ENCODE measurements at regions not wholly inside any gene's neighbourhood (a gene's known extent, or its start where the extent isn't known, plus 50 kb on each side); places are given as distances from the start of the nearest gene placed in this dataset.
A peak's percentile ranks its signal among the peaks of the same experiment; 100 is the strongest.
"Not testable (repeated sequence)": the region's sequence is repeated elsewhere in the genome, so short reads cannot be mapped to it uniquely, and the experiment has no call there.

DNA sequence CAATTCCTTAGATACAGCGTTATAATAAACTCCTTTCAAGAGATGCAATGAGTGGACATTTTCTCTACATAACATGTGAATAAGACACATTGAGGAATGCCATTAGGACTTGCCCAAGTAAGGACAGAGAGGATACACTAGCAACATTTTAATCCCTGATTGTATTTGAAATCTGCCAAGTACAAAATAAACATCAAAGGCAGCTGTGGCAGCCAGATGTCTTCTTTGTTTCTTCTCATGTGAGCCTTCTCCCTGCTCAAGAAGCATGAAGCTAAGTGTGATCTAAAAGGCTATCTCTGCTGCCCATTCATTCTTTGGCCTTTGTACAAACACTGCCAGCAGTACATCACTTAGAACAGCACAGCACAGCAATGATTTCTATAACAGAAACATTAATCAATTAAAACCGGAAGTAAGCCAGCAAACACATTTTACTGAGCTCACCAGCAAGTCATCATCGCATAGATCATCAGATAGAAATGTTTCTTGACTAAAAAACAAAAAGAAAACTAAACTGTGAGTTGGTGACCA lies 364.0 kb downstream of the CNTN6 start:
- DNase-seq (ENCODE audit: low spot score), result no peak

DNA sequence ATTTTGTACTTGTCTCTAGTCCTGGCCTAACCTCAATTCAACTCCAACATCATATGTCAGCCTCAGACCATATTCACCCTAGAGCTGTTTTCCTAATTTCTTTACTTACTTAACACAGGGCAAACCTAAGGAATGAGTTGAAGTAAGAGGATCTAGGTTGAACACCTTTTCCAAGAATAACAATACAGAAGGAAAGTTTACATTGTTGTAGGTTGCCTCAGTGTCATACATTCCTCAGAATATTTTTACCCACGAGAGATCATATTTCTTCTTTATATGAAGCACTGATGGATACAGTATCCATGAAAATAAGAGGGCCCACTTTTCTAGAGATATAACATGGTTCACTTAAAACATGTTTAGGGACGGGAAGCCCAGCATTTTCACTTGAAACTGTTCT lies 369.5 kb downstream of the CNTN6 start:
- no peak for DNase-seq (ENCODE audit: low spot score)

DNA sequence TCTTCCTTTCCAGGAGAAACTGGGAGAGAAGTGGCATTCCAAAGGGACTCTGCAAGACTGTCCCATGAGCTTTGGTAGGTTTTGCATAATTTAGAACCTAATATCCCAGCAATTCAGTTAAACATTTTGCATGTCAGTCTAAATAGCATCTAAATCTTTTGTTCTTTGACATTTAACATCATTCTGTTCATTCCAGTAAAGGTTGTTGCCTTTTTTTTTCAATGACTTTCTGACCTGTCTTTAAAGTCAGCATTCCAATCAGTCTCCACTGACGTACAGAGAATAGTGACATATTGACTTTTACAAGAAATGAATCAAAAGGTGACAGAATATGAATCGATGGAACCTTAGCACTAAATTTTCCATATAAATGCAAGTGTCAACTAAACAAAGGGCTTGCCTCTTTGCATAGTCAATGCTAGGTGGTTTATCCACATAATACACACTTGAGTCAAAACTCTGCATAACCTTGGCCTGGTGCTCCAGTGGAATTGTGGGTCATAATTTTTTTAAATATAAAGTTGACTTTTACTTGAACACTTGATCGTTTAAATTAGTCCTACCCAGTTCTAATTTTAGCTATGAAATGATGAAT lies 370.1 kb downstream of the CNTN6 start:
- no peak for DNase-seq (ENCODE audit: low spot score)

DNA sequence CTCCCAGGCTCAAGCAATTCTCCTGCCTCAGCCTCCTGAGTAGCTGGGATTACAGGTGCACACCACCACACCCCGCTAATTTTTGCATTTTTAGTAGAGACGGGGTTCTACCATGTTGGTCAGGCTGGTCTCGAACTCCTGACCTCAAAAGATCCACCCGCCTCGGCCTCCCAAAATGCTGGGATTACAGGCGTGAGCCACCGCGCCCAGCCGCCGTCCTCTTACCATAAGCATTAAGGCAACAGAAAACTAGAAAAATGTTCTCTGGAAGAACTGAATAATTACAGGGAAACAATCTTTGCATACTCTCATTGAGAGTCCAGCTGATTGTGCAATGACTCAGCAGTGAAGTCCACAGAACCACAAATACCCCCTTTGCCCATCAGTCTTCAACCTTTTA lies 372.3 kb downstream of the CNTN6 start:
- not testable (repeated sequence) for DNase-seq (ENCODE audit: low spot score)

DNA sequence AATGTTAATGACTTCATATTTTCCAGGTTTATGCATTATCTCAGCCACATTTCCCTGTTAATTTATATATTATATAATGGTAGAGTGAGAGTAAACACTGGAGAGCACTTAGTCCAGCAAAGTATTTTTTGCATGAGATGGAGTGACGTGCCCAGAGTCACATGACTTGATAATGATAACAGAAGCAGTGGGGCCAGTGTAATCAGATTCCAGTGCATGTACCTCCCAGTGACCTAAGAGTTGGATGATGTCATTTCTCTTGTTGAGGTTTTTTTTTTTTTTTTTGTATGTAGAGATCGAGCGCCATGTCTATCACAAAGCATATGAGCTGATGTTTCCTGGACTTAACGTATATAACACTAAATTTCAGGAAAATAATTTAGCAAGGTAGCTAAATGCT lies 375.3 kb downstream of the CNTN6 start:
- DNase-seq (ENCODE audit: low spot score), result no peak

DNA sequence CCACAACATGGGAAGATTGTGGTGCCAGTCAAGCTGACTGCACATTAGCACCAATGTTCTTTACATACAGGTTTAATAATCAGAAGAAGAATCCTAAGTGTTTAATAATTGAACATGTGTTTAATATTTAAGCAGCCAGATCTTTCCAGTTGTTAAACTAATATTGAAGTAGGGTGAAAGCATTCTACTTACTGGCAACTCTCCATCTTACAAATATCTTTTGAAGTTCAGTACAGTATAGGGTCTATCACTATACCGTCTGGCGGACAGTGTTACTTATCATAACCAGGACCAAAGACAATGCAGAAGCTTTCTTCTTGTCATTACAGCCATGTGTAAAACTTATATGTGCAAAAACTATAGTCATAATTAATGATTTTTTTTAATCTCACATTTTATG lies 376.4 kb downstream of the CNTN6 start:
- no peak for DNase-seq (ENCODE audit: low spot score)

DNA sequence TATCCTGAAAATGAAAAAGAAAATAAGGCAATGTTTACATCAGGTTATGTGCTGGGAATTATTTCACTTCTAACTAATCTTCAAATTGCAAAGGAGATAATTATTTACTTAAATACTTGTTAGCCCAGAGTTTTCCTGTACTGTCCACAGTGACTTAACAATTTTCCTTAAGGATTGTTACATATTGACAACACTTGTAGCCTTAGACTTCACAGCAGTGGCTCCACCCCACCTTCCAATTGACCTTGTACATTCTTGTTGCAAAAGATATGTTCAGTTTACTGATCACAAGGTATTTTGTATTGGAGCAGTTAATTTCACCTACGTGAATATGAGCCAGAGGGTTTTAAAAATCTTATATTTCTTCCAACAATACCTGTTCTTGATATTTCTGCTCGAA lies 376.9 kb downstream of the CNTN6 start:
- DNase-seq (ENCODE audit: low spot score), result no peak

DNA sequence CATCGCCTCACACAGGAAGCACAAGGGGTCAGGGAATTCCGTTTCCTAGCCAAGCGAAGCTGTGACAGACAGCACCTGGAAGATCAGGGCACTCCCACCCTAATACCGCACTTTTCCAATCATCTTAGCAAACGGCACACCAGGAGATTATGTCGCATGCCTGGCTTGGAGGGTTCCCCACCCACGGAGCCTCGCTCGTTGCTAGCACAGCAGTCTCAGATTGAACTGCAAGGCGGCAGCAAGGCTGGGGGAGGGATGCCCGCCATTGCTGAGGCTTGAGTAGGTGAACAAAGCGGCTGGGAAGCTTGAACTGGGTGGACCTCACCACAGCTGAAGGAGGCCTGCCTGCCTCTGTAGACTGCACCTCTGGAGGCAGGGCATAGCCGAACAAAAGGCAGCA lies 384.8 kb downstream of the CNTN6 start:
- DNase-seq (ENCODE audit: low spot score), result no peak

DNA sequence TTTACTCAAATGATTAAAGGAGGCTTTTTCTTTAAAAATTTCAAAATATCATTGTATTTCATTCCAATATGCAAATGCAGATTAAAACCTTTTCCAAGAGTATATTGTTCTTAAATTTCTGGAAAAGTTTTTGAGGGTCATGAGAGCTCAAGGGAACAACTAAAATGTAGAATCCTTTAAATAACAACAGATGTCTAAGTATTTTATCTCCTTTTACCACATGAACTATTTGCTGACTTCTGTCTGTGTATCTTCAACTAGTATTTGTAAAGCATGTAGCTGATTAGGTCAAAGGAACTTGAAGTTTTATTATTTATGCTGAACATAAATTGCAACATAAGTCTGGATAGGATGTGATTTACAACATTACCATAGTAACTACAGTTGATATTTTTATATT lies 402.6 kb downstream of the CNTN6 start:
- DNase-seq (ENCODE audit: low spot score), result no peak

DNA sequence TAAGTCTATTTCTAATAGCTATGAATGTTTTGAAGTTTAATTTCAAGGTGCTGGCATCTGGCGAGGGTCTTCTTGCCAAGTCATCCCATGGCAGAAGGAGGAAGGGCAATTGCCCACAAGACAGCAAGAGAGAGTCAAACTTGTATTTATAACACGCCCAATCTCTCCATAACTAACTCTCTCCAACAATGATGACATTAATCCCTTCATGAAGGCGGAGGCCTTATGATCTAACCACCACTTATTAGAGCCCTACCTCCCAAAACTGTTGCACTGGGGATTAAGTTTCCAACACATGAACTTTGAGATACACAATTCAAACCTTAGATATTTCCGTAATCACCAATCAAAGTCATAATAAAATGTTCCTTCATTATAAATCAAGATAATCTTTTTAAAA lies 406.9 kb downstream of the CNTN6 start:
- no peak for DNase-seq (ENCODE audit: low spot score)

DNA sequence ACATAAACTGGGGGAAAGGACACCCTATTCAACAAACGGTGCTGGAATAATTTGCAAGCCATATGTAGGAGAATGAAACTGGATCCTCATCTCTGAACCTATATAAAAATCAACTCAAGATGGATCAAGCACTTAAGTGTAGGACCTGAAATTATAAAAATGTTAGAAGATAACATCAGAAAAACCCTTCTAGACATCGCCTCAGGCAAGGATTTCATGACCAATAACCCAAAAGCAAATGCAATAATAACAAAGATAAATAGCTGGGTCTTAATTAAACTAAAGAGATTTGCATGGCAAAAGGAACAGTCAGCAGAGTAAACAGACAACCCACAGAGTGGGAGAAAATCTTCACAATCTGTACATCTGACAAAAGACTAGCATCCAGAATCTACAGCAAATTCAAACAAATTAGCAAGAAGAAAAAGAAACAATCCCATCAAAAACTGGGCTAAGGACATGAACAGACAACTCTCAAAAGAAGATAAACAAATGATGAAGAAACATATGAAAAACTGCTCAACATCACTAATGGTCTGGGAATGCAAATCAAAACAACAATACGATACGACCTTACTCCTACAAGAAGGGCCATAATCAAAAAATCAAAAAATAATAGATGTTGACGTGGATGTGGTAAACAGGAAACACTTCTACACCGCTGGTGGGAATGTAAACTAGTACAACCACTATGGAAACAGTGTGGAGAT lies 408.7 kb downstream of the CNTN6 start:
- DNase-seq (ENCODE audit: low spot score), result no peak

DNA sequence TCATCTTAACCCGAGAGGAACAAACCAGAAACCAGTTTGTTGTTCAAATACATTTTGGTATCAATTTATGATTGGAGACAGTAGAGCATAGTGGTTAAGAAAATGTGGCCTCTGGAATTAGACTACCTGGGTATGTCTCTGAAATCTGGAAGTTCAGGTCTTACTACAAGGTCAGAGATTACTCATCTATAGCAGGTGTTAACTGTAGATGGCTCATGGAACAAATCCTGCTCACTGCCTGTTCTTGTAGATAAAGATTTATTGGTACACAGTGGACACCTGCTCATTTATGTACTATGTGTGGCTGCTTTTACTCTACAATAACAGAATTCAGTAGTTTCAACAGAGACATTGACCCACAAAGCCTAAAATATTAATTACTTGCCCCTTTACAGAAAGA lies 413.3 kb downstream of the CNTN6 start:
- no peak for DNase-seq (ENCODE audit: low spot score)

DNA sequence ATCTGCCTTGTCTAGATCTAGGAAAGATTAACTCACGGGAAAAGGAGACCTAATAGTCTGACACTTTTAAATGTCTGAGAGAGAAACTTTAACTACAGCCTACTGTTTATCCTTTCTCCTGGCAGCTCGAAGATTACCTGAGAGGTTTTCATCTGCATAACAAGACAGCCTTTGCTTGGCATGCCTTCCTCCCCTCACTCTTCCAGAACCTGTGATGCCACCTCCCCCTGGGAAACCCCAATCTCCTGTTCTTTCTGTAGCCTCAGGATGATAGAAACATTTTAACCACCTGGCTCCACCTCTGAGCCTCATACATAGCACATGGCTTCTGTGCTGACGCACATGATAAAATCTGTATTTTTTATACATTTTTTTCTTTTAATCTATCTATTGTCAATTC lies 420.8 kb downstream of the CNTN6 start:
- no peak for DNase-seq (ENCODE audit: low spot score)

DNA sequence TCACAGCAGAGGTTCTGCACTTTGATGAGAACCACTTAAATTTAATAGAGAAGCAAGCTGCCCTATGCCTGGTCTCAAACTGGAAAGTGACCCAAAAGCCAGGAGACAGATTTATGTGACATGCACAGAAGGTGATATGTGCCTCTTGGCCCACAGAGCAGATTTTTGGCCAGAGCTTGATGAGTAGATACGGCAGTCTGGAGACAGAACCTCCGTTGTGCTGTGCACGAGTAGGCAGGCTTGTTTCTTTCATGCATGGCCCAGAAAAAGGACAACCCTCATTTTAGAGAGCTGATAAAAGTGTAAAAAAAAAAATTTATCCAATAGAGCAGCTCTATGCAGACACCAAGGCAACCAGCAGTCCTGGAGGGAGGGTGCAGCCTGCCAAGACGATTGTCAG lies 423.1 kb downstream of the CNTN6 start:
- DNase-seq (ENCODE audit: low spot score), result no peak

DNA sequence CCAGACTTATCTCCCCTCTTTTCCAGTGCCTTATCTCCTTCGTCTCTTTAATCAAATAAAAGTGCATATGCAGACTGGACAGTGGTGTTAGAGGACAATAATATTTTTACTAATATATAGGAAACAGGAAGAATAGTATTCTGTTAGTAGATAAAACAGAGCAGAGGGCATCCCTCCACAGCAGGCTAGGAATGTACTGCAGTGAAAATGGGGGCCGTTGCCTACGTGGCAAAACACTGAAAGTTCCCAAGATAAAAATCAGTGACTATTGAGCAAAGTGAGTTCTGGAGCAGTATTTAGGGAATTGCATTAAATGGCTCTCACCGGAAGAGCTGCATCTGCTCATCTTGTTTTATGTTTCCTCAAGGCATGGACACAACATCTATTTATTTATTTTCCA lies 435.0 kb downstream of the CNTN6 start:
- DNase-seq (ENCODE audit: low spot score), result no peak

DNA sequence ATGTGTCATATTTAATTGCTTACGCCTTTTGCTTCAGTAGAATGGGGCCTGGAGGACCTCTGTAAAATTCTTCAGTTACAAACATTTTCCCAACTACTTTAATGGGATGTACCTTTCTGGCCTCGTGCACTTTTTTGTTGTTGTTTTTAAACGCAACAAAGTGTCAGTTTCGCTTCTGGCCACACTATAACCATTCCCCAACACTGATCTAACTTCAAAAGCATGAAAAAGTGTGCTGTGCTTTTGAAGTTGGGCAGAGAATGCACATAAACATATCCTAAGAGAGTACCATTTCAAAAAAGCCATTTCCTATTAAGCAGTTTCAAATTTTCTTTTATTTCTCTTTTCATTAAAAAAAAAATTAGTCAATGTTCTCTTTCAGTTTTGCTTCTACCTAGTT lies 435.8 kb downstream of the CNTN6 start:
- DNase-seq (ENCODE audit: low spot score), result no peak

DNA sequence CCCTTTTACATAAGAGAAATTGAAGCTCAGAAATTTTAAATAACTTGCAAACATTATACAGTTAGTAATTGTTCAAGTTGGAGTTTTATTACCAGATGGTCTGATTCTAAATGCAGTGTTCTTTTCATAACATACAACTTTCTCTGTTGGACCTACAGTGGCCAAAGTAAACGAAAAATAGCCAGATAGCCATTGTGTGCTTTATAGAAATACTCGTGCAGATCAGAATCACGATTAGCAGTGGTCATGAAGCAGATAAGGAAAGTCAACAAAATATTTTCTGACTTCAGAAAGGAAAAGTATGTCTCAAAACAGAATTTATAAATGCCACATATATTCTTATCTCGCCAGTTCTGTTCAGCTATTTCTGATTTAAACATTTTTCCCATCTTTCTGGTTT lies 436.9 kb downstream of the CNTN6 start:
- DNase-seq (ENCODE audit: low spot score), result no peak

DNA sequence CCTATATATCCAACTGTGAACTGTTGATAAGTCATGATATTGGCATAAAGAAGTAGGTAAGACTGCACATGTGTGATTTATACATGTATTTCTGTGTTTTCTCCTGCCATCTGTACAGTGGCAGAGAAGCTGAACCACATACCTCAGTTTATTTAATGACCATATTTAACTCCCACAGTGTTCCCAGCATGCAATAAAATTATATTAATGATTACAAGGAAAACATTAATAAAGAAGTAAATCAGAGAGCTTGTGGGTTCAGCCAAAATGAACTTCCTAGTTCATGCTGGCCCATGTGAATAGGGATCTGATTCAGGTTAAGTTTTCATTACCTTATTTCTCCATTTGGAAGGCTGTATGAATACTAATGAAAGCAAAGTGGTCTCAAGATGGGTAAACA lies 439.2 kb downstream of the CNTN6 start:
- no peak for DNase-seq (ENCODE audit: low spot score)

DNA sequence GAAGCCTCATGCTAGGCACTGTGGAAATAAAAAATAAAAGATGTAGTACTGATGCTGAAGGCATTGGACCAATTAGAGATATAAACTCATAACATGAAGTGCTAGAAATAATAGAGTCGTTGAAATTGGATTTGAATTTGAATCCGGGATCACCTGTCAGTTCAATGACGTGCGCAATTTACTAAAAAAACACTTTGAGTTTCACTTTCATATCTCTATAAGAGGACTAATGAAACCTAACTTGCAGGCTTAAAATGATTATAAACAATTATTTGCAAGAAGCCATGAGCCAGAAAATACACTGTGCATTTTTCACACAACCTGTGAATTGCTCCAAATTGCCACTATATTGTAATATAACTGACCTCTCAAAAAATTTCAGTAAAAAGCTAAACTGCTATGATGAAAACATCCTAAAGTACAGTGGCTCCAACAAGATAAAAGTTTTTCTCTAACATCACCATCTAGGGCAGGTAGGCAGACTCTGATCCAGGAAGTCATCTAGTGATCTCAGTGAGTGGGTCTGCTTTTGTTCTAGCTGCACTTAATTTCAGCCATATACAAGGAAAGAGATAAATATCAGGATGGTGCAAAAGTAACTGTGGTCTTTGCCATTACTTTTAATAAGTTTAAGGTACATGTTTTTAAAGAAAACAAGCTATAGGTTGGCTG lies 440.2 kb downstream of the CNTN6 start:
- DNase-seq (ENCODE audit: low spot score), result peak; percentile 3

DNA sequence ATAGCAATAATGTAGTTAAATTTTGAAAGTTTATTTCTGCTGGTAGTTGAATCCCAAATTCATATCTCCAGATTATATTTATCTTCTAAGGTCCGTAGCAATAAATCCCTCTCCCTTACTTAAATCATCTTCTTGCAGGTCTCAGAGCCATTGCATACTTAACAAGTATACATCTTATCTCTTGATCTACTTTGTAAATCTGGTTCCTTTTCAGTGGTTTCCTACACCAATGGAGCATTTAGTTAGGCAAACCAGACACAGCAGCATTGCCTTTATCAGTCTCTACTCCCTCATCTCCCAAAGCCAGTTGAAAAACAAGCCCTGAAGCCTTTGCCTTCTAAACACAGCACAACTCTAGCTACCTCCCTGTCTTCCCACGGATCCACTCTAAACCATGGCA lies 440.9 kb downstream of the CNTN6 start:
- DNase-seq (ENCODE audit: low spot score), result no peak

DNA sequence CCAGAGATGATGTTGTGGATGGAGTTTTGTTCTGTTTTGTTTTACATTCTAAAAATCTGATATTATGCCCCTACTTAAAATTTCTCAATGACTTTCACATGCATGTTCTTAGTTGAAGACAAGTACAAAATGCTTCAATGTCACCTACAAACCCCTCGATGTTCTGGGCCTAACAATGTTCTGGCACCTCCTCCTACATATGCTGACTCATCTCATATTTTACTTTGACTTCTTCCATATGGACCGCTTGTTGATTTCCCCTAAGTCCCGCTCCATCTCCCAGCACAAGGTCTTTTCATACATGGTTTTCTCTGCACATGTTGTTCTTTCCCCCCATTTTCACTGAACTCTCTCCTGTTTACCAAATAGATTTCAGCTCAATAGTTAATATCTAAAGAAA lies 441.4 kb downstream of the CNTN6 start:
- no peak for DNase-seq (ENCODE audit: low spot score)

DNA sequence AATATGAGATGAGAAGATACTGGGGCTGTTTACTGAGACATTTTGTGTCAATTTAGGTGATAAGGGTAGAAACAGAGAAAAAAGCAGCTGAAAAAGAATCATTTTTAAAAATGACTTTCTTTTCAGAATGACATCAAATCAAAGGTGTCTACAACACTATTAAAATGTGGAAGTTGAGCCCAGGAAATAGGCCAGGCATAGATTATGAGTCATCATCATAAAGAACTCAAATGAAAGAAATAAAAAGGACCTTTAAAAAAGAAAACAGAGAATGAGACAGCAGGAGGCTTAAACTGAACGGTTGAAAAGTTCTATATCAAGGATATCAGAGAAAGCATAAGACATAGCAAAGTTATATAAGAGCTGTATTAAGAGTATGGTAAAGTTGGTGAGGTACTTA lies 442.5 kb downstream of the CNTN6 start:
- no peak for DNase-seq (ENCODE audit: low spot score)

DNA sequence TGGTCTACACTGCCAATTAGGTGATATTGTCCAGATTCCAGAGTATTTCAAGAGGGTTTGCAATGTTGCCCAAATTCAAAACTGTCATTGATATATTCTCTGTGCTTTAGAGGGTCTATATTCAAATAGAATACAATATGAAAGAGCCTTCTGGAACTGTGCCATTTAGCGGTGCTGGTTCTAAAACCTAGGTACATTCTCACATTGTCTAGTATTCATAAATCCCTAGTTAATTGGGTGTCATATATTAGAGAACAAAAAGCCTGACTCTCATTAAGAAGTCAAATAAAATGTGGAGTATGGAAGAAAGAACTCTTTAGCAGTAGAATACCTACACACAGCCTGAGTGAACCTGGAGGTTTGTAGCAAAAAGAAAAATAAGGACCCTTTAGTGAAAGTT lies 447.9 kb downstream of the CNTN6 start:
- DNase-seq (ENCODE audit: low spot score), result no peak

DNA sequence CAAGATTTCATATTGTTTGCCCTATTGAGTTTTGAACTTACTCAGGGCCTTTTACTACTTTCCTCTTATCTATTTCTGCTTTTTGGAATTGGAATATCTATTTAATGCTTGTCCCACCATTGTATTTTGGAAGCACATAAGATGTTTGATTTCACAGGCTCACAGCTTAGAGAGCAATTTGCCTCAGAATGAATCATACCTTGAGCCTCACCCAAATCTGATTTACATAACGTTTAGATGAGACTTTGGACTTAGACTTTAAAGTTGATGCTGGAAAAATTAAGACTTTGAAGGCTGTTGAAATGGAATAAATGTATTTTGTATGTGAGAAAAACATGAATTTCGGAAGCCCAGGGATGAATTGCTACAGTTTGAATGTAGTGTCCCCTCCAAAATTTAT lies 458.9 kb downstream of the CNTN6 start:
- DNase-seq (ENCODE audit: low spot score), result no peak

Measured in HuH-7.5 (cell line).